ENCODE measurements at regions not wholly inside any gene's neighbourhood (a gene's known extent, or its start where the extent isn't known, plus 50 kb on each side); places are given as distances from the start of the nearest gene placed in this dataset.

DNA sequence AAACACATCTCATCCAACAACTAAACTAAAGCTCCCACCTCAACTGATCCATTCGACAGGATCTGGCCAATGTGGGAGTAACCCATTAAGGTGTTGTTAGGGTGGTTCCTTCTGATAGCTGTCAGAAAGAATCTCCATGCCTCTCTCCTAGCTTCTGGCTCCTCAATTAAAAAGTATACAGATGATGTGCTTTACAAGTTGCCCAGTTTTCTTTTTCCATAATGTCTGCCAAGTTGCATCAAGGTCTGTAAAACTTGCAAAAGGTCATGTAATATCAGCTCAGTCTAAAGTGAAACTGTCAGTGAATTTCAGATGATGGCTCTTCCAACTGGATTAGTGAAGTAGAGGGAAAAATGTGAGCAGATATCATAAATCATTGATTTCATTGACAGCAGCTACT lies 191.8 kb downstream of the RAB28 start:
- H3K27ac ChIP-seq, result no peak overlapping the region
- no peak for DNase-seq (ENCODE audit: low spot score in 2 of 2)
- H3K4me3 ChIP-seq, result no peak overlapping the region
- no peaks in the 10 kb centered on the region for H3K36me3 ChIP-seq
- WGBS, 2 donors, result 79 to 89% methylated on average over 1 of the region's 1 CpG
- no peaks in the 10 kb centered on the region for H3K4me1 ChIP-seq
- H3K27me3 ChIP-seq, result no peaks in the 10 kb centered on the region
- no peak for TF ChIP-seq POLR2A (IDR thresholded peaks at IDR 0.05)
- TF ChIP-seq, protein P1, sequence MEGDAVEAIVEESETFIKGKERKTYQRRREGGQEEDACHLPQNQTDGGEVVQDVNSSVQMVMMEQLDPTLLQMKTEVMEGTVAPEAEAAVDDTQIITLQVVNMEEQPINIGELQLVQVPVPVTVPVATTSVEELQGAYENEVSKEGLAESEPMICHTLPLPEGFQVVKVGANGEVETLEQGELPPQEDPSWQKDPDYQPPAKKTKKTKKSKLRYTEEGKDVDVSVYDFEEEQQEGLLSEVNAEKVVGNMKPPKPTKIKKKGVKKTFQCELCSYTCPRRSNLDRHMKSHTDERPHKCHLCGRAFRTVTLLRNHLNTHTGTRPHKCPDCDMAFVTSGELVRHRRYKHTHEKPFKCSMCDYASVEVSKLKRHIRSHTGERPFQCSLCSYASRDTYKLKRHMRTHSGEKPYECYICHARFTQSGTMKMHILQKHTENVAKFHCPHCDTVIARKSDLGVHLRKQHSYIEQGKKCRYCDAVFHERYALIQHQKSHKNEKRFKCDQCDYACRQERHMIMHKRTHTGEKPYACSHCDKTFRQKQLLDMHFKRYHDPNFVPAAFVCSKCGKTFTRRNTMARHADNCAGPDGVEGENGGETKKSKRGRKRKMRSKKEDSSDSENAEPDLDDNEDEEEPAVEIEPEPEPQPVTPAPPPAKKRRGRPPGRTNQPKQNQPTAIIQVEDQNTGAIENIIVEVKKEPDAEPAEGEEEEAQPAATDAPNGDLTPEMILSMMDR (IDR thresholded peaks at IDR 0.05), result no peak
- H3K9me3 ChIP-seq, result peaks cover 0 to 15% (median 0%) of the 10 kb centered on the region in 4 donors

DNA sequence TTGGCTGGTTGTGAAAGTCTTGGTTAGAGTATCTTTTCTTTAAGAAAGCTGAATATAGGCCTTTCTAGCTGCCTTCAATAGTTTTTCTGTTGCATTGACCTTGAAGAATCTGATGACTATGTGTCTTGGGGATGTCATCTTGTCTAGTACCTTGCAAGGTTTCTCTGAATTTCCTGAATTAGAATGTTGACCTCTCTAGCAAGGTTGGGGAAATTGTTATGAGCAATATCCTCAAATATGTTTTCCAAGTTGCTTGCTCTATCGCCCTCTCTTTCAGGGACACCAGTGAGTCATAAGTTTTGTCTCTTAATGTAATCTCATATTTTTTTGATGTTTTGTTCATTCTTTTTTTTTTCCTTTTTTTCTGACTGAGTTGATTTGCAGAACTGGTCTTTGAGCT lies 194.7 kb downstream of the RAB28 start:
- no peaks in the 10 kb centered on the region for H3K27me3 ChIP-seq
- H3K36me3 ChIP-seq, result no peaks in the 10 kb centered on the region
- H3K9me3 ChIP-seq, result peaks cover 0 to 27% (median 3%) of the 10 kb centered on the region in 4 donors
- H3K4me3 ChIP-seq, result no peak overlapping the region
- DNase-seq (ENCODE audit: low spot score in 2 of 2), result no peak
- no peak overlapping the region for H3K27ac ChIP-seq
- TF ChIP-seq EP300 (IDR thresholded peaks at IDR 0.05), result no peak
- TF ChIP-seq POLR2A (IDR thresholded peaks at IDR 0.05), result no peak
- TF ChIP-seq, protein P1 (IDR thresholded peaks at IDR 0.05), result no peak
- no peaks in the 10 kb centered on the region for H3K4me1 ChIP-seq
- 76 to 81% methylated on average over 1 of the region's 1 CpG for WGBS, 2 donors

DNA sequence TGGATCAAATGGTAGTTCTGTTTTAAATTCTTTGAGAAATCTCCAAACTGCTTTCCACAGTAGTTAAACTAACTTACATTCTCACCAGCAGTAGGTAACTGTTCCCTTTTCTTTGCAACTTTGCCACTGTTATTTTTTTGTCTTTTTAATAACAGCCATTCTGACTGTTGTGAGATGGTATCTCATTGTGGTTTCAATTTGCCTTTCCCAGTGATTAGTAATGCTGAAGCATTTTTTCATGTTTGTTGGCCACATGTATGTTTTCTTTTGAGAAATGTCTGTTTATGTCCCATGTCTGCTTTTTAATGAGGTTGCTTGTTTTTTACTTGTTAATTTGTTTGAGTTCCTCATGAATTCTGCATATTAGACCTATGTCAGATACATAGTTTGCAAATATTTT lies 198.8 kb downstream of the RAB28 start:
- Histone ChIP-seq H3K27me3 (no peaks in the 10 kb centered on the region), H3K27ac (no peak overlapping the region), H3K4me1 (no peaks in the 10 kb centered on the region), H3K36me3 (peaks cover 0 to 7% (median 0%) of the 10 kb centered on the region in 3 donors), H3K9me3 (peaks cover 0 to 27% (median 3%) of the 10 kb centered on the region in 4 donors), H3K4me3 (no peak overlapping the region)
- no peak for TF ChIP-seq EP300 (IDR thresholded peaks at IDR 0.05)
- TF ChIP-seq POLR2A (IDR thresholded peaks at IDR 0.05), result no peak
- TF ChIP-seq, protein P1 (IDR thresholded peaks at IDR 0.05), result no peak
- DNase-seq (ENCODE audit: low spot score in 2 of 2), result no peak

DNA sequence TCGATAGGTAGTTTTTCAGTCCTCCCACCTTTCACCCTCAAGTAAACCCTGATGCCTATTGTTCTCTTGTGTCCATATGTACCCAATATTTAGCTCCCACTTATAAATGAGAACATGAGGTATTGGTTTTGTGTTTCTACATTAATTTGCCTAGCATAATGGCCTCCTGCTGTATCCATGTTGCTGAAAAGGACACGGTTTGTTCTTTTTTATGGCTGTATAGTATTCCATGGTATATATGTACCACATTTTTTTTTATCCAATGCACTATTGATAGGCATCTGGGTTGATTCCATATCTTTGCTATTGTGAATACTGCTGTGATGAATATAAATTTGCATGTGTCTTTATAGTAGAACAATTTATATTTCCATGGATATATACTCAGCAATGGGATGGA lies 199.2 kb downstream of the RAB28 start:
- TF ChIP-seq, protein P1 (IDR thresholded peaks at IDR 0.05), result no peak
- TF ChIP-seq EP300 (IDR thresholded peaks at IDR 0.05) (no peak), POLR2A (IDR thresholded peaks at IDR 0.05) (no peak)
- Histone ChIP-seq H3K27me3 (no peaks in the 10 kb centered on the region), H3K36me3 (peaks cover 0 to 7% (median 0%) of the 10 kb centered on the region in 3 donors), H3K4me3 (no peak overlapping the region), H3K27ac (no peak overlapping the region), H3K9me3 (peaks cover 0 to 27% (median 3%) of the 10 kb centered on the region in 4 donors), H3K4me1 (no peaks in the 10 kb centered on the region)
- no peak for DNase-seq (ENCODE audit: low spot score in 2 of 2)
- WGBS, 2 donors, result 85 to 86% methylated on average over 2 of the region's 2 CpGs

DNA sequence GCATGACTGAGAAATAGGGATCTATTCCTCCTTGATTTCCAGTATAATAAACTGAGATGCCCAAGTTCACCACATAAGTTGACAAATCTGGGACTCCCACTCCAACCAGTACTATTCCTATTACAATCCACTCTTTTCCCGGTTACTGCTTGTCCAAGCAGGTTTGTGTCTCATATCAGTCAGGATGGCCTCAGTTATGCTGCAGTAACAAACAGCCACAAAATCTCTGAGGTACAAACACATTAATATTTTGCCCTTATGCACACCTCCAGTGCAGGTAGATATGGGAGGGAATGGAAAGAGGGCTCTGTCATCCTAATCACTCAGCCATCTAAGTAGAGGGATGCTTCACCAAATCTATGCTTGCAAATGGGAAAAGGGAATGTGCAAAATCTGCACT lies 207.8 kb downstream of the RAB28 start:
- H3K36me3 ChIP-seq, result peaks cover 0 to 2% (median 0%) of the 10 kb centered on the region in 3 donors
- DNase-seq (ENCODE audit: low spot score in 2 of 2), result no peak
- no peak overlapping the region for H3K4me3 ChIP-seq
- H3K9me3 ChIP-seq, result peaks cover 0 to 48% (median 8%) of the 10 kb centered on the region in 4 donors
- H3K27me3 ChIP-seq, result no peaks in the 10 kb centered on the region
- no peak overlapping the region for H3K27ac ChIP-seq
- H3K4me1 ChIP-seq, result no peaks in the 10 kb centered on the region
- 93 to 100% methylated on average over 1 of the region's 1 CpG for WGBS, 2 donors
- TF ChIP-seq POLR2A (IDR thresholded peaks at IDR 0.05) (no peak), EP300 (IDR thresholded peaks at IDR 0.05) (no peak)
- TF ChIP-seq, protein P1 (IDR thresholded peaks at IDR 0.05), result no peak

Measured in tibial nerve (tissue), 4 donors.